ENCODE measurements at regions not wholly inside any gene's neighbourhood (a gene's known extent, or its start where the extent isn't known, plus 50 kb on each side); places are given as distances from the start of the nearest gene placed in this dataset.

DNA sequence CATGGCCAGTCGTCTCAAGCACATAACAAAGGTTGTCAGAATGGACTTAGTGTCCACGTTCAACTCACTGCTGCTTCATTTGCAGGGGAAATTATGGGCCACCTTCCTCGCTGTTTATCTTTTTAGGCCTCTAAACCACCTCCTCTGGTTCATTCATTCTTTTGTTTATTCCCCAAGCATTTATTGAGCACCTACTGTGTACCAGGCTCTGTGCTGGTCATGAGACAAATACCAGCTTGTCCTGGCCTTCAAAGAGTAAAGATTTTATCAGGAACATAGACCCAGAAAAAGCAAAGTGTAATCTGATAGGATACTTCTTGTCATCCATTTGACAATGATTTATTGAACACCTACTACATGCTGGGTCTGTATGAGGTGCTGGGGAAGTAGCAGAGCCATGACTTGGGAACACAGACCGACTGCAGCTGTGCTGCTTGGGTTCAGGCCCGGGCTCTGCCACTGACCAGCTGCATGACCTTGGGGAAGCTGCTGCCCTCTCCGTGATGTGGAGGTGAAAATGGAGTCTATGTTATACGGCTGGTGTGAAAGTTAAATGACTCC, 63.4 kb upstream of the SLC6A6 start:
- TF ChIP-seq CTCF (IDR thresholded peaks at IDR 0.05; ENCODE audit: poor library complexity) (no peak), EZH2phosphoT487 (IDR thresholded peaks at IDR 0.05; ENCODE audit: low read depth, severe bottlenecking, unreplicated experiment) (no peak), EZH2 (IDR thresholded peaks at IDR 0.05; ENCODE audit: borderline replicate concordance) (no peak)
